COR-L47 (cell line): ENCODE measurements at regions not wholly inside any gene's neighbourhood (a gene's known extent, or its start where the extent isn't known, plus 50 kb on each side); places are given as distances from the start of the nearest gene placed in this dataset.
"Not testable (repeated sequence)": the region's sequence is repeated elsewhere in the genome, so short reads cannot be mapped to it uniquely, and the experiment has no call there.

ENCODE experiments used
- DNase-seq: peaks from one replicate; lab custom pipeline; 2025; lab: John Stamatoyannopoulos, UW

DNA sequence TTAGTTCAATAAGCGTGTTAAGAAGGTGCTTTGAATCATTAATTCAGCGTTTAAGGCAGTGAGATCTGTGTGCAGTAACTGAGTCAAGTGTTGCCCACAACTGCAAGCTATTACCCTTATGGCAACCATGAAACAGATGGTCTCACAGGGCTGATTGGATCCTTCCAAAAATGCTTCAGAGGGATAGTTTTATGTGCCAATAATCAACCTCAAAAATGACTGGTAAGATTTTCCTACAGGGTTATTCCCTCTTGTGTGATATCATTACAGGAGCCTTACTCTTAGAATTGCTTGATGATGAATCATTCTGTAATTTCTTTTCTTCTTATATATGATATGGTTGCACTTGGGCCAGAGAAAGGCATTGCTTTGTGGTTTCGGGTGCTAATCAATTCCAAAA is 1299.2 kb upstream of the ATXN8OS start:
- no peak for DNase-seq

DNA sequence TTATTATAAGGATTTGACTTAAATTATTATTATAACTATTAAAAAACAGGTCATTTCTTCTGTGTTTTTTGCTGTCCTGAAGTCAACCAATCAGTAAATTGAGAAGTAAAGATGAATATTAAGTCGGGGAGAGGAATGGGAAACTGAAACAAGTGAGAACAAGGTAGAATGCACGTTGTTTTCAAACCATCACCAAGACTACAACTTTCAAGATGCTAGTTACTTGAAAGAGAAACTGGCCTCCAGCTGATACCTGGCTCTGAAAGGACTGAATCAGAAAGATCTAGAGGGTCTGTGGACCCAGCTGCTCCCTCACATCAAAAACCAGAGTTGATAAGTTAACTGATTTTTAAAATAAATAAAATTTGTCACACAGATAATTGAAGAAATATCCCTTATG is 1301.5 kb upstream of the ATXN8OS start:
- DNase-seq, result no peak

DNA sequence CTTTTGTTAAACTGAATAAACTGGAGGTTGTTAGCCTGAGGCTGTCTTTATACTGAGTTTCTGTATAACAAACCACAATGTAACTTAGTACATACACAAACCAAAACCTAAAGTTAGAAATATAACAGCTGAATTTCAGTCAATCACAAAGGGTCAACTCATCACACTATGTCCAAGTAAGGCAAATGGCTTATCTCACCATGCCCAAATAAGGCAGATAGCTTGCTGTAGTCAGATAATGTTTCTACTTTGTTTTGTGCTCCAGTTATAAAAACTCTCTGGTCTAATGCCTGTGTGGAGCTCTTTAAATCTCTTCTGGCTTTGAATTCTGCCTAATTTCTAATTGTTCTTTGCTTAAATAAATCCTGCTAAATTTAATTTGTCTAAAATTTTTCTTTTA is 1323.4 kb upstream of the ATXN8OS start:
- DNase-seq, result no peak

DNA sequence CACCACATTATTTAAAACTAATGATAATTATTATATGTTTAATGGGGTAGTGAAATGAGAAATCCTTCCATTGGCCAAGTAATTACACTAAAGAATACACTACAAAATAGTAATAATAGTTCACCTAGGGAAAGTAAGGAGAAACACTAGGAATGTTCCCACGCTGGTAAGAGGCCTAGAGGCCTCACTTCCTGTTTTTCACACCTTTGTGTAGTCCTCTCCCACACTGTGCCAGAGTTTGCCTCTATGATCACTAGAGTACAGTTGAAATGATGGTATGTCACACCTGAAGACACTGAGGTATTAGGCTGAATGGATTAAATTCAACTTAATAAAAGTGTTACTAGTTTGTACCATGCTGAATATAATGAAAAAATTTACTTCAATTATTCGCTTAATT is 1348.0 kb upstream of the ATXN8OS start:
- no peak for DNase-seq

DNA sequence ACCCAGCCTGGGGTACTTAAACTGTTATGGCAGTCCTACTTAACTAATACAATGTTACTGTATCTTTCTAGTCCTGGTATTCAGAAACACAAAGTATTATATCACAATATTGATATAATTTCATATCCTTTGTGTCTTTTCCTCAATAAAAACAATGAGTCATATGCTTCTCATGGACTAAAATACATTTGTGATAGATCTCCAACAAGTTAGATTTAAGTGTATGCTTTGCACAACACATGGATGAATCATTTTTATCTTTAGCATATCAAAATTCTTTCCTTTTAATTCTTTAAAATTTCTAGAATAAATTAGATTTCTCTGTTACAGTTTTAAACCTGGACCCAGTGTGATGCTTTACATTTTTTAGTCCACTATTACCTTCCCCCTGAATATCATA is 1357.8 kb upstream of the ATXN8OS start:
- DNase-seq, result no peak

DNA sequence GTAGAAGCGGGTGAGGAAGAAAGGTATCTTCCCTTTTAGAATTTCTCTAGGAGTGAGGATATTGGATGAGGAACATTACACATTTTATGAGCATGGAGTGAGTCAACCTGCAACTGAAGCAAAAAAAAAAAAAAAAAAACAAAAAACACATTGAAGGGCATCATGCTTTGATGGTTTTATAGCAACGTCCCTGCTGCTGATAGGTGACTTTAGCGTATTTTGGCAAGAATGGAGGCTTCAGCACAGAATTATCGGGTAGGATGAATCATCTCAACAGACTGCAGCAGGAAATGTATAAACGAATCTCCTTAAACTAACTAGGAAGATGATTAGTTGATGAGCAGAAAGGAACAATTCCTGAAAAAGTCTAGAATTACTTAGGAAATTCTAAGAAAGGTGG is 1359.6 kb upstream of the ATXN8OS start:
- no peak for DNase-seq

DNA sequence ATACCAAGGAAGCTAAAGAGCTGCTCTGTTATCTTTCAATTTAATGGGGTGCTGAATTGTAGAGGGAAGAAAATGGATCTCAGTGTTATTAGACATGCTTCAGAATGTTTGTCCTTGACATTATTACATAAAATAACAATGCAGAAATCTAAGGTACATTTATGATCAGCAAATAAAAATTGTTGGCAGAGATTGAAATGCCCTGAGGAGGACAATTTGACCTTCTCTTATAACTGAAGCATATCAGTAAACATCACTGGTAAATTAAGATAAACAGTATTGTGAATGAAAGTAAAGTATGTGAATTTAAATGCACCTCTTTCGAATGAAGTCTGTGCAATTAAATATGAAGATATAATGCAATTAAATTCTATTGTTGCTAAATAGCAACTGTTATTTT is 1362.1 kb upstream of the ATXN8OS start:
- no peak for DNase-seq

DNA sequence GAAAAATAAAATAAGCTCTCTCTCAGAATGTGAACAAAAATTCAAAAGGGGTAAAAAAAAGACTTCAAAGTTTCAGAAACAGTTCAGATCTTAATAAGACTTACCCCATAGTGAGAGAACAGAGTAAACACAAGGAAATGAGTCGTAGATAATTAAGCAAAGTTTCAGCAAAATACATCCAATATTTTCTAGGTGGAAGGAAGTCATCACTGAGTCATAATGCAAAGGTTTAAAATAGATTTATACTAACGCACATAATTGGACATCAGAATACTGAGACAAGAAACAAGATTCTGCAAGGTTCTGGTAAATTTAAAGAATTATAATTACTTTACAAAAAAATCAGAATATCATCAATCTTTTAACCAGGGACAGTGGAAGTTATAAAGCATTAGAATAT is 1370.7 kb upstream of the ATXN8OS start:
- no peak for DNase-seq

DNA sequence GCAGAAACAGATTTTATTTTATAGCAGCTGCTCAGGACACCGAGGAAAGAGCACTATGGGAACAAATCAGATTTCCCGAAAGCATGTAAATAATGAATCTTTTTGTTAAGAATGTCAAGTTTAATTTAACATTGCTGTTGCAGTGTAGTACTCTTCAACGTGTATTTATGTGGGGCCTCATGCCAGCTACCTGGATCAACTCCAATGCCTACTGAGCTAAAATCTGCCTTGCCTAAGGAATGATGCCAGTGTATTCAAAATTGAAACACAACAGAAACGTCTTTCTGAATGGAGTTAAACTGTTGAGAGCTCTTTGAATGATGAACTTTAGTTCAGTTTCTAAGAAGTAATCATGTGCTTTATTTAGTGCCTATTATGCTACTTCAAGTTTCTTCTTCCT is 1379.8 kb upstream of the ATXN8OS start:
- DNase-seq, result peak; percentile 51

DNA sequence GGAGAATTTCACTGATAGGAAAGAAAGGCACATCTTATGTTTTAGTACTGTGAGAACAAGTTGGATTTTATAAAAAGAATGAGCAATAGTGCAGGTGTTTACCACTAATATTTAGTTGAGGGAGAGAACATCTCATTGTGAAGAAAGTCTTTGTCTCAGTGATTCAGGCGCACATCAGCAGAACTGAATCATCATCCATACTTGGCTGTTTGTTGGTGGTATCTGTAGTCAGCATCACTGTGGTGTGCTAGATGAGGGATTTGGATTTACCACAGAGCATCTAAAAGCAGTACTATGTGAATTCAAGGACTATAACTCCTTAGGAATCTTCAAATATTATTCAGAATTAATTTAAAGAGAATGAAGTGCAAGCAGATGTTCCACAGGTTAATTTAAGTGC is 1380.5 kb upstream of the ATXN8OS start:
- no peak for DNase-seq

DNA sequence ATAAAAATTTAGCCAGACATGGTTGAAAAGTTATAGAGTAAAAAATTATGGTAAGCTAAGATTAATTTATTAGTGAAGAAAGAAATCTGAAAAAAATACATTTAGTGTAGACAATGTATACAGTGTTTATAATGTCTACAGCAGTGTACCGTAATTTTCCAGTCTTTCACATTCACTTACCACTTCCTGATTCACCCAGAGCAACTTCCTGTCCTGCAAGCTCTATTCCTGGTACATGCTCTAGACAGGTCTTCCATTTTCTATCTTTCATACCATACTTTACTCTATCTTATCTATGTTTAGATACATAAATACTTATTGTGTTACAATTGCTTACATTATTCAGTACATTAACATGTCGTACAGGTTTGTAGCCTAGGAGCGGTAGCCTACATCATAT is 1387.8 kb upstream of the ATXN8OS start:
- DNase-seq, result no peak

DNA sequence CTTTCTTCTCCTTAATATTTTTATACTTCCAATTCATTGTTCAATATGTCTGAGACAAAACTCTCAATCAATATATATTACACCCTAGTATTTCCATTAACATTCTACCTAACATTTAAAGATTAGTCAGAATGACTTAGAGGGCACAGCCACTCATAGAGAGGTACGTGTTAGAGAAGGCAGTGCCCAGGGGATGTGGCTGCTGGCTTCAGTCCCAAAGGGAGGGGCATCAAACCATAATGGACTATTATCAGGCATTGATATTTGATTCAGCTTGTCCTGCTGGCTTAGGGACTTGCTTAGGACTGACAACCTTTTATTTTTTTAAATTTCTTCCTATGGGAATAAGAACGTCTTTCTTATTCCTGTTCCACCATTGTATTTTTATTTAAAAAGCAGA is 1392.0 kb upstream of the ATXN8OS start:
- no peak for DNase-seq

DNA sequence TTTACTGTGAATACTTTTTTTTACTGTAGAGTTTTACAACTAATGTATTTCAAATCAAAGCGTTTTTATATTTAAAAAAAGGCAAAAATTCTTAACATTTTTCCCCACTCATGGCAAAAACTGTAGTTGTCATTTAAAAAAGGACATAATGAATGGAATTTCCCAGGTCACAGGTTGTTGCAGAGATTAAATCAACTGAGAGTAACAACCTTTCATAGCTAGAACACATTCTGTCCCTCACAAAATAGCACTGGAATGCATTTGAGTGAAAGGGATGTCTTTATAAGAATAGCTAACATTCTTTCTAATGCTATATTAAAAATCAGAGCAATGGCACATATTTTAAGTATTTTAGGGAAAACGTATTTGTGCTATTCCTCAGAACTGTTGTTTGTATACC is 1393.3 kb upstream of the ATXN8OS start:
- DNase-seq, result no peak

DNA sequence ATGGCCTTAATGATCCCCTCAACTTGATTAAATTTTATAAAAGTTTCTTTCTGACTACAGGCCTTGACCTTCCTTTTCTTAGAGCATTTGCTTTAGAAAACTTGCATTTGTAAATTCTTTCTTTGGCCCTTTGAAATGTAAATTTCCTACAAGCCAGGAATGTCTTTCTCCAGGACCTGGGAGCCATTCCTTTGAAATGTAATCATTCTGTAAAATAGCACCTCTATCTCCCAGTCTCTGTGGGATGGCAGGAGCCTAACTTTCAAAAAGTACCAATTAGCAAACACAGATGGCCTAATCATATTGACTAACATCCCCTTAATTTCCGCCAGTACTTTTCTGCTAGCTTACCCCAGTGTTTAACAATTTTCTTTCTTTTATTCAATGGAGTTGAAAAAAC is 1394.2 kb upstream of the ATXN8OS start:
- DNase-seq, result no peak

DNA sequence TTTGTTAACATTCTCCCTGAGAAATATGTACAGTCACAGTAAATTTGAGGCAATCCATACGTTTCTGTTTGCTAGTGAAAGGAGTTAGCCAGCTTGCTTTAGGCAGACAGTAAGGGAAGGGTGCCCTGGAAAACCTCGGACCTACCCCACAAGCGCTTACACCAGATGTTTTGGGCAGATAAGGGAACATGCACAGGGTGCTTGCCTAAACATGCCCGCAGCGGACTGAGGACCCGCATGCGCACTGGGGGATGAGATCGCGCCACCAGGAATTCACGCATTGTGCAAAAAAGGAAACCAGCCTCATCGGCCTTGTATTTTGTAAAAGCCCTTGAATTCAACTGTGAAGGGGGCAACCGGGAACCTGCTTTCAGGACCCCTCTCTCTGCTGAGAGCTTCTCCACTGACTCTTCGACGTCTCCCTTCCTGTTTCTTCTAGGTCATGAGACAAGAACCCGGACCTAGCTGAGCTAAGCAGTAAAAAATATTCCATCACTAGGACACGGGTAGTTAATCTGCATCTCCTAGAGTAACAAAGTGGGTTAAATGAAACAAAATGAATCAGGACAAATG is 1399.2 kb upstream of the ATXN8OS start:
- DNase-seq, result no peak

DNA sequence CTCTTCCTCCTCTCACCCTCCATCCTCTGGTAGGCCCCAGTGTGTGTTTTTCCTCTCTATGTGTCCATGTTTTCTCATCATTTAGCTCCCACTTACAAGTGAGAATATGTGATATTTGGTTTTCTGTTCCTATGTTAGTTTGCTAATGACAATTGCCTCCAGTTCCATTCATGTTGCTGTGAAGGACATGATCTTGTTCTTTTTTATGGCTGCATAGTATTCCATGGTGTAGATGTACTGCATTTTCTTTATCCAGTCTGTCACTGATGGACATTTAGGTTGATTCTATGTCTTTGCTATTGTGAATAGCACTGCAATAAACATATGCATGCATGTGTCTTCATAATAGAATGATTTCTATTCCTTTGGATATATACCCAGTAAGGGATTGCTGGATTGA is 1401.6 kb upstream of the ATXN8OS start:
- not testable (repeated sequence) for DNase-seq

DNA sequence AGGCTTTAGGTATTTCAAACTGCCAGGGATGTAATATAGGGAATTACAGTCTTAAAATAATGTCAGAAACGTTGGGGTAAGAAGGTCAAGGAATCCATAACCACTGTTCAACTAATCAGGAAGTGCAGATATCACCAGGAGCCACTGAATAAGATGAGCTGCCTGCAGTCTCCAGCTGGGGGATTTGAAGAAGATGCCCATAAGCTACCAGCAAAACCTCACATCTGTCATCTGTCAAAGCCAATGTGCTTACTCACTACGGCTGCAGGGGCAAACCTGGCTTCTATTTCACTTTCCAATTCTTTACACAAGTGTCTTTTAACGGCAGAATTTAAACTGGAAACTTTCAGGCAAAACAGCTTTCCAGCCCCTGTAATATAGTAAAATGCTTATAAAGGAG is 1410.1 kb upstream of the ATXN8OS start:
- no peak for DNase-seq

DNA sequence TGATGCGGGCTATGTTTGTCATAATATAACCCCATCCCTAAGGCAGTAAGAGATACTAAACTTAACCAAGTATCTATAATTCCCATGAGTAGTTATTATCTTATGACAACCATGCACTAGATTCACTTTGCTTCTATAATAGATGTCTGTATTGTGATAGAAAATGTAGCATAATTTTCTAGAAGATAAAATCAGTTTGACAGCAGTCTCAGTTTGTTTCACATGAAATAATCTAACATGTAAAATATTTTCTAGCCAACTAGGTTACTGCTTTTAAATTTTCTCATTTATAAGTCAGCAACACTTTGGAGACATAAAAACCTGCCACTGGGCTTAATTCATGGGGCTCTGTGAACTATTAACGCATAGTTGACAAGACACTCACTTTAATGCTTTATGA is 1410.7 kb upstream of the ATXN8OS start:
- no peak for DNase-seq

DNA sequence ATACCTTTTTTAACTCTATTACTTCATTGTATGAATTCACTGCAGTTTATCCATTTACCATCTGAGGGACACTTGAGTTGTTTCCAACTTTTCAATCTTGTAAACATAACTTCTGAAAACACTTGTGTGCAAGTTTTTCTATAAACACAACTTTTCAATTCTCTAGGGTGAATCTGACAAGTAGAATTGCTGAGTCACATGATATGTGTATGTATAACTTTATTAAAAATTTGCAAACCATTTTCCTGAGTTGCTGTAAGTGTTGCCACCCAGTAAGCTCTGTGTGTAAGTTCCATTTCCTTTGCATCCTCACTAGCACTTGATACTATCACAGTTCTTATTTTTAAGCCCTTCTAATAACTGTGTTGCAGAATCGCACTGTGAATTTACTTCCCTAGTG is 1415.6 kb upstream of the ATXN8OS start:
- no peak for DNase-seq

DNA sequence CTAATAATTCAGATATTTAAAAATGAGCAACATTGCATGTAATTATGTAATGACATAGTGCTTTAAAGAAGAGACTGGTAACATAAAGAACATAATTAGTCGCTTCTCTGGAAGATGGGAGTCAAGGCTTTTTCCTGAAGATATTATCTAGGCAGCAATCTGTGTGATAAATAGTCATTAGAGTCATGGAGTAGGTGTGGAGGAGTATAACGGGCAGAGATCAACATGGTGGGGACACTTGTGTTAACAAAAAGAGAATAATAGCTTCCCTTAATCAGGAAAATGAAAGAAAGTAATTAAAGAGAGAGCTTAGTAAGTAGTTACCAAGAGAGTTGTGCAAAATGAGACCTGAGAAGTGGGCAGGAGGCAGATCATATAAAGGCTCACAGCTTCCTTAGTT is 1417.1 kb upstream of the ATXN8OS start:
- no peak for DNase-seq

DNA sequence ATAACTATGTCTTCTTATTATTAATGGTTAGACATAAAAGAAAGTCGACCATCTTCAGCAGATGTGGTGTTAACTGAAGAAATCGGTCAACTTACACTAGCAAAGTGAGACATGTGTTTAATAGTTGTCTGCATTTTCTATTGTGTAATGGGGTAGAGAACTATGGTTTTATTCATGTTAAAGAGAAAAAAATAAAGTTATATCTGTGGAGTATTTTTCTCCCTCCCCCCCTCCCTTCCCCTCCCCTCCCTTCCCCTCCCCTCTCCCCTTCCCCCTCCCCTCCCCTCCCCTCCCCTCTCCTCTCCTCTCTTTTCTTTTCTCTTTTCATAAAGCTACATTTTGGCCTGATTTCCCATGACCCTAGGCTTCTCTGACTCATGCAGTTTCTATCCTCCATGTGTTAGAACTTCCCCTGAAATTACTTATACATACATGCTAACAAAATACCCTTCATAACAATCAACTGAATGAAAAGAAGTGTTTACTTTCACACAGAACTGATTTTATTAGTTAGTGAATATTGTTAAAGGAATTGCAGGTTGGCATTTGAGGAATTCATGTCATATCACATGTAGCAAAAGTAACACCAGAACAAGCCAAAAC is 1431.0 kb upstream of the ATXN8OS start:
- no peak for DNase-seq

DNA sequence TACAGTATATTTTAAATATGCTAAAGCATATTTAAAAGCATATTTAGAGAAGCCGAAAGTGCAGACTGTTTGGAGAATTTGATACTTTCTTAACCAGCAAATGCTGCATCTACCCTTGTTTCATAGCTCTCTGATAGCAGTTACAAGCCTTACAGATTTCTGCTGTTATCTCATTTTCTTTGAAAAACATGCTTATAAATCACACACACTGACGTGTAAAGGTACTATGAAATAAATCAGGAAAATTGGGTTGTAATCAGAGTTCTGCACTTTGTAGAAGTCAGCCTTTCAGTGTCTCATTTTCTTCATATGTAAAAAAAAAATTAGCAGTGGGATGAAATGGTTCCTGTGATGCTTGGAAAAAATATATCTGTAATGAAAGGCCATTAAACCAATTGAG is 1432.4 kb upstream of the ATXN8OS start:
- no peak for DNase-seq

DNA sequence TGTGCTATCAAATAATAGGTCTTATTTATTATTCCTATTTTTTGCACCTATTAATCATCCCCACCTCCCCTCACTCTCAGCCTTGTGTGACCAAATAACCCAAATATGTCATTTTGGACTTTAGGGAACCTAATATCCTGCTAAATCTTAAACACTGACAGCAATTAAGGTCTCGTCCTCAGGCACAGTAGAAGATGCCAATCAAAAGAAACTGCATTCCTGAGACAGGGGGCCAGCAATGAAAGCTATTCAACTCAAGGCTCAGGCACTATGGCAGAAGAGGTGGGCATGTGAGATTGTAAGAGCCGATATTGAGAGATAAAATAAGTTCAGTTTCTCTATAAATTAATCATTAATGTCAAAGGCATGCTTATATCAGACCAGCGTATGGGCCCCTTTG is 1437.7 kb upstream of the PCDH9 start:
- DNase-seq, result no peak

DNA sequence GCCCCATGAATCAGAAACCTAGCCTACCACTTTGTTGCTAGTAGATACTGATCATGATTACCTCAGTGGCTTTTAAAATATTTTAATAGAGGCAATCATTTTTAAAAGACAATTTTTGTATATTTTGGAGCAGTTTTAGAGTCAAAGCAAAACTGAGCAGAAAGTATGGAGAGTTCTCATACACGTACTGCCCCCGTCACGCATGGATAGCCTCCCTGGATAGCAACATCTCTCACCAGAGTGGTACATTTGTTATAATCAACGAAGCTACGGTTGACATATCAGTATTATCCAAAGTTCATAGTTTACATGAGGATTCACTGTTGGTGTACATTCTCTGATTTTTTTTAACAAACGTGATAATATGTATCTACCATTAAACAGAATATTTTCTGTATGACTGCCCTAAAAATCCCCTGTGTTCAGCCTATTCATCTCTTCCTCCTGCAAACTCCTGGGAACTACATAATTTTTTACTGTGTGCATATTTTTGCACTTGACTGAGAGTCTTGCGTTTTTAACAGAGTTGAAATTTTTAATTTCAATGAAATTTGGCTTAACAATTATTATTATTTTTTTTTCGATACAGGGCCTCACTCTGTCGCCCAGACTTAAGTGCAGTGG is 1436.8 kb upstream of the PCDH9 start:
- no peak for DNase-seq
